PC-9 (cell line): ENCODE measurements at regions not wholly inside any gene's neighbourhood (a gene's known extent, or its start where the extent isn't known, plus 50 kb on each side); places are given as distances from the start of the nearest gene placed in this dataset.

Experiments
- BruUV-seq: library from RNA; stranded (reverse); fragments of 400-500 nt; replicated peaks from 2 replicates; lab custom pipeline; 2021; lab: Mats Ljungman, UMichigan
- CTCF ChIA-PET: fragments of 300-600 bp; sonication (Branson Sonifier 250); formaldehyde crosslinking; loops from one replicate; lab custom pipeline; 2022; ENCODE audit warnings: antibody characterized with exemption; lab: Charles Lee
- POLR2A ChIA-PET: fragments of 300-600 bp; sonication (Branson Sonifier 250); formaldehyde crosslinking; loops from one replicate; lab custom pipeline; 2022; ENCODE audit warnings: antibody characterized with exemption; ENCODE audit not compliant: unreplicated experiment; lab: Charles Lee
- DNase-seq, 2 experiments: peaks; one replicate each; pipeline versions ENCODE4 v3.0.0 to v3.0.0-alpha.2; 2015 to 2022; ENCODE audit warnings: mixed read lengths in 1 of 2
- H2AFZ ChIP-seq: fragments of 200-600 bp; sonication (generic); 2 replicates; pipeline ENCODE4 v1.8.1; 2017; ENCODE audit warnings: antibody characterized with exemption
- H3F3A ChIP-seq: fragments of 200-600 bp; sonication (generic); 2 replicates; pipeline ENCODE4 v1.8.1; 2017; ENCODE audit warnings: antibody characterized with exemption, mild to moderate bottlenecking, low read depth; ENCODE audit not compliant: insufficient read depth
- H3K27ac ChIP-seq: fragments of 200-600 bp; sonication (generic); 2 replicates; pipeline ENCODE4 v1.6.1; 2016; ENCODE audit warnings: mixed run types
- H3K27me3 ChIP-seq: fragments of 200-600 bp; sonication (generic); 2 replicates; pipeline ENCODE4 v1.6.1; 2016; ENCODE audit warnings: low read depth, mixed run types; ENCODE audit not compliant: insufficient read depth
- H3K36me3 ChIP-seq: fragments of 200-600 bp; sonication (generic); 2 replicates; pipeline ENCODE4 v1.6.1; 2016; ENCODE audit warnings: low read depth, mixed run types
- H3K4me1 ChIP-seq: fragments of 200-600 bp; sonication (generic); replicated peaks from 2 replicates; pipeline ENCODE4 v1.6.1; 2016; ENCODE audit warnings: mixed run types; ENCODE audit not compliant: insufficient read depth
- H3K4me2 ChIP-seq: fragments of 200-600 bp; sonication (generic); 2 replicates; pipeline ENCODE4 v1.6.1; 2017; ENCODE audit warnings: mixed run types
- H3K4me3 ChIP-seq: fragments of 200-600 bp; sonication (generic); 2 replicates; pipeline ENCODE4 v1.6.1; 2016; ENCODE audit warnings: mixed run types
- H3K79me2 ChIP-seq: fragments of 200-600 bp; sonication (generic); 2 replicates; pipeline ENCODE4 v1.6.1; 2017; ENCODE audit warnings: low read depth, mixed run types
- H3K9me2 ChIP-seq: fragments of 200-600 bp; sonication (generic); 2 replicates; pipeline ENCODE4 v1.8.1; 2017; ENCODE audit warnings: mild to moderate bottlenecking; ENCODE audit not compliant: insufficient read depth
- H3K9me3 ChIP-seq: fragments of 200-600 bp; sonication (generic); 2 replicates; pipeline ENCODE4 v1.8.1; 2016; ENCODE audit warnings: low read depth; ENCODE audit not compliant: insufficient read depth
- H4K20me1 ChIP-seq: fragments of 200-600 bp; sonication (generic); 2 replicates; pipeline ENCODE4 v1.8.1; 2017; ENCODE audit not compliant: insufficient read depth
- CTCF ChIP-seq: fragments of 200-600 bp; sonication (generic); conservative IDR thresholded peaks from 2 replicates; pipeline ENCODE4 v1.6.1; 2017; ENCODE audit warnings: mixed run types, antibody characterized with exemption, mild to moderate bottlenecking, moderate library complexity
- EZH2 ChIP-seq: fragments of 200-600 bp; sonication (generic); IDR thresholded peaks from 2 replicates; pipeline ENCODE4 v1.8.0; 2017; ENCODE audit warnings: antibody characterized with exemption, low read depth
- intact Hi-C: fragments of 100-400 bp; cut with micrococcal nuclease; formaldehyde crosslinking; loops from one replicate; pipeline ENCODE4 v1.10.0; 2022; ENCODE audit not compliant: unreplicated experiment

- Histone ChIP-seq H3K4me3 (no peak overlapping the region), H3K9me2 (no peaks in the 10 kb centered on the region), H3K9me3 (no peaks in the 10 kb centered on the region), H3K27me3 (no peaks in the 10 kb centered on the region), H3K4me1 (no peaks in the 10 kb centered on the region), H3K36me3 (no peaks in the 10 kb centered on the region), H2AFZ (no peak overlapping the region), H4K20me1 (no peaks in the 10 kb centered on the region), H3K4me2 (no peak overlapping the region), H3F3A (no peaks in the 10 kb centered on the region), H3K27ac (no peak overlapping the region), H3K79me2 (no peaks in the 10 kb centered on the region)
- no TSS peak for BruUV-seq
- ChIA-PET CTCF (no interaction called here), POLR2A (no interaction called here)
- intact Hi-C loops = no loop called here
- DNase-seq = no peak
- no peak for TF ChIP-seq EZH2
- TF ChIP-seq CTCF = no peak
Observed at GRCh38 chr4:3345384-3345783, 52.6 kb downstream of the RGS12 start.

GRCh38 chr4:3346146-3346545 is 53.3 kb downstream of the RGS12 start:
- Histone ChIP-seq H3K9me2 (no peaks in the 10 kb centered on the region), H3K79me2 (no peaks in the 10 kb centered on the region), H3K27ac (no peak overlapping the region), H3K4me2 (no peak overlapping the region), H3F3A (no peaks in the 10 kb centered on the region), H3K4me3 (no peak overlapping the region), H3K9me3 (no peaks in the 10 kb centered on the region), H4K20me1 (no peaks in the 10 kb centered on the region), H2AFZ (no peak overlapping the region), H3K36me3 (no peaks in the 10 kb centered on the region), H3K4me1 (no peaks in the 10 kb centered on the region), H3K27me3 (no peaks in the 10 kb centered on the region)
- TF ChIP-seq CTCF (peak; percentile 82), EZH2 (no peak)
- BruUV-seq = no TSS peak
- POLR2A ChIA-PET = interaction anchor here (0.6 kb wide), 1 partner anchor 96 kb away, joined by 4 read pairs; the partner anchor contains the start of gene HGFAC
- intact Hi-C loops = loop anchor here (1.0 to 2.0 kb wide), 2 partner anchors 97 to 134 kb away; no protein-coding TSS in a partner anchor
- peak; percentile 35 to 61 for DNase-seq
- CTCF ChIA-PET = interaction anchor here (1.0 kb wide), 2 partner anchors 106 to 135 kb away, joined by 3 to 6 read pairs; no protein-coding TSS in a partner anchor

GRCh38 chr4:3347871-3348270 is 55.0 kb downstream of the RGS12 start:
- BruUV-seq = no TSS peak

More at GRCh38 chr4:3347871-3348270, 55.0 kb downstream of the RGS12 start:
- no peaks in the 10 kb centered on the region for H3K36me3 ChIP-seq
- ChIA-PET CTCF (no interaction called here), POLR2A (no interaction called here)
- H3K4me1 ChIP-seq = no peaks in the 10 kb centered on the region
- H3K4me2 ChIP-seq = no peak overlapping the region
- no peaks in the 10 kb centered on the region for H4K20me1 ChIP-seq
- TF ChIP-seq EZH2 (no peak), CTCF (no peak)
- no peak overlapping the region for H3K27ac ChIP-seq
- no peak for DNase-seq
- intact Hi-C loops = loop anchor here (2.0 kb wide), 1 partner anchor 95 kb away; no protein-coding TSS in a partner anchor
- H3F3A ChIP-seq = no peaks in the 10 kb centered on the region
- no peak overlapping the region for H3K4me3 ChIP-seq
- H2AFZ ChIP-seq = no peak overlapping the region
- H3K9me2 ChIP-seq = no peaks in the 10 kb centered on the region
- no peaks in the 10 kb centered on the region for H3K9me3 ChIP-seq
- no peaks in the 10 kb centered on the region for H3K79me2 ChIP-seq
- H3K27me3 ChIP-seq = no peaks in the 10 kb centered on the region
